KMS-11 (cell line): ENCODE measurements at regions not wholly inside any gene's neighbourhood (a gene's known extent, or its start where the extent isn't known, plus 50 kb on each side); places are given as distances from the start of the nearest gene placed in this dataset.

ENCODE experiments used
- H2AFZ ChIP-seq: fragments of 200-600 bp; sonication (generic); 2 replicates; pipeline ENCODE4 v1.6.1; 2016; ENCODE audit warnings: antibody characterized with exemption, mixed run types, low read depth
- H3K27ac ChIP-seq: fragments of 200-600 bp; sonication (generic); 2 replicates; pipeline ENCODE4 v1.6.1; 2016; ENCODE audit warnings: mild to moderate bottlenecking, mixed run types
- H3K27me3 ChIP-seq: fragments of 200-600 bp; sonication (generic); 2 replicates; pipeline ENCODE4 v1.6.1; 2017; ENCODE audit warnings: mild to moderate bottlenecking, low read depth, mixed run types, moderate library complexity; ENCODE audit not compliant: insufficient read depth
- H3K36me3 ChIP-seq: fragments of 200-600 bp; sonication (generic); 2 replicates; pipeline ENCODE4 v1.6.1; 2017; ENCODE audit warnings: mild to moderate bottlenecking, mixed run types; ENCODE audit not compliant: insufficient read depth
- H3K4me1 ChIP-seq: fragments of 200-600 bp; sonication (generic); 2 replicates; pipeline ENCODE4 v1.6.1; 2016; ENCODE audit warnings: mild to moderate bottlenecking, low read depth, mixed run types; ENCODE audit not compliant: poor library complexity, severe bottlenecking
- H3K4me2 ChIP-seq: fragments of 200-600 bp; sonication (generic); 2 replicates; pipeline ENCODE4 v1.7.0; 2016; ENCODE audit warnings: mild to moderate bottlenecking, mixed run types
- H3K4me3 ChIP-seq: fragments of 200-600 bp; sonication (generic); IDR thresholded peaks from 2 replicates; pipeline ENCODE4 v1.6.1; 2017; ENCODE audit warnings: low read depth, low read length, mixed read lengths; ENCODE audit not compliant: insufficient read depth
- H3K79me2 ChIP-seq: fragments of 200-600 bp; sonication (generic); 2 replicates; pipeline ENCODE4 v1.6.1; 2016; ENCODE audit warnings: low read depth, mixed run types; ENCODE audit not compliant: insufficient read depth
- H3K9ac ChIP-seq: fragments of 200-600 bp; sonication (generic); 2 replicates; pipeline ENCODE4 v1.6.1; 2016; ENCODE audit warnings: mild to moderate bottlenecking, mixed run types
- H4K20me1 ChIP-seq: fragments of 200-600 bp; sonication (generic); 2 replicates; pipeline ENCODE4 v1.6.1; 2016; ENCODE audit warnings: mild to moderate bottlenecking, mixed run types; ENCODE audit not compliant: insufficient read depth
- CTCF ChIP-seq: fragments of 200-600 bp; sonication (generic); conservative IDR thresholded peaks from 2 replicates; pipeline ENCODE4 v1.6.1; 2017; ENCODE audit warnings: low read depth, mild to moderate bottlenecking, antibody characterized with exemption, low read length, moderate library complexity, mixed read lengths

GRCh38 chr3:106512846-106513245 is 644.0 kb upstream of the CBLB start:
- Histone ChIP-seq H3K4me2 (no peak overlapping the region), H3K27ac (no peak overlapping the region), H2AFZ (no peak overlapping the region), H3K9ac (no peak overlapping the region), H3K36me3 (no peaks in the 10 kb centered on the region), H3K4me3 (no peak overlapping the region), H3K79me2 (no peaks in the 10 kb centered on the region), H3K27me3 (no peaks in the 10 kb centered on the region), H4K20me1 (no peaks in the 10 kb centered on the region), H3K4me1 (no peaks in the 10 kb centered on the region)
- no peak for TF ChIP-seq CTCF

GRCh38 chr3:106514431-106514830 is 645.6 kb upstream of the CBLB start:
- Histone ChIP-seq H3K27ac (no peak overlapping the region), H3K79me2 (no peaks in the 10 kb centered on the region), H3K36me3 (no peaks in the 10 kb centered on the region), H3K9ac (no peak overlapping the region), H3K27me3 (no peaks in the 10 kb centered on the region), H4K20me1 (no peaks in the 10 kb centered on the region), H3K4me2 (no peak overlapping the region), H2AFZ (no peak overlapping the region), H3K4me3 (no peak overlapping the region), H3K4me1 (no peaks in the 10 kb centered on the region)
- no peak for TF ChIP-seq CTCF

GRCh38 chr3:106518516-106518915 is 649.7 kb upstream of the CBLB start:
- H2AFZ ChIP-seq = no peak overlapping the region
- no peaks in the 10 kb centered on the region for H3K79me2 ChIP-seq
- no peak overlapping the region for H3K27ac ChIP-seq
- no peaks in the 10 kb centered on the region for H4K20me1 ChIP-seq
- no peak overlapping the region for H3K4me3 ChIP-seq
- no peak overlapping the region for H3K9ac ChIP-seq
- H3K4me1 ChIP-seq = no peaks in the 10 kb centered on the region
- no peak for TF ChIP-seq CTCF
- H3K36me3 ChIP-seq = no peaks in the 10 kb centered on the region
- H3K4me2 ChIP-seq = no peak overlapping the region
- no peaks in the 10 kb centered on the region for H3K27me3 ChIP-seq

GRCh38 chr3:106522397-106522796 is 653.6 kb upstream of the CBLB start:
- H3K27ac ChIP-seq = no peak overlapping the region
- H3K4me2 ChIP-seq = no peak overlapping the region
- H3K4me3 ChIP-seq = no peak overlapping the region
- no peaks in the 10 kb centered on the region for H4K20me1 ChIP-seq
- no peaks in the 10 kb centered on the region for H3K4me1 ChIP-seq
- H3K79me2 ChIP-seq = no peaks in the 10 kb centered on the region
- no peaks in the 10 kb centered on the region for H3K36me3 ChIP-seq
- no peak overlapping the region for H3K9ac ChIP-seq
- no peak overlapping the region for H2AFZ ChIP-seq
- no peaks in the 10 kb centered on the region for H3K27me3 ChIP-seq
- TF ChIP-seq CTCF = no peak

- Histone ChIP-seq H3K36me3 (no peaks in the 10 kb centered on the region), H3K4me2 (no peak overlapping the region), H3K79me2 (no peaks in the 10 kb centered on the region), H3K9ac (no peak overlapping the region), H3K4me3 (no peak overlapping the region), H3K4me1 (no peaks in the 10 kb centered on the region), H3K27ac (no peak overlapping the region), H4K20me1 (no peaks in the 10 kb centered on the region), H2AFZ (no peak overlapping the region), H3K27me3 (no peaks in the 10 kb centered on the region)
- TF ChIP-seq CTCF = no peak
These were observed 660.1 kb upstream of the CBLB start for GRCh38 chr3:106528932-106529331.
